Naive thymus-derived CD4-positive, alpha-beta T cell (primary cell): ENCODE measurements at regions not wholly inside any gene's neighbourhood (a gene's known extent, or its start where the extent isn't known, plus 50 kb on each side); places are given as distances from the start of the nearest gene placed in this dataset.
"Not testable (repeated sequence)": the region's sequence is repeated elsewhere in the genome, so short reads cannot be mapped to it uniquely, and the experiment has no call there.

Experiments used
- ATAC-seq: fragments of 150-1000 bp; cut with Tn5 transposase; 2 replicates; pipeline ENCODE4 v1.10.0; 2021; ENCODE audit warnings: mild to moderate bottlenecking, moderate library complexity
- CTCF ChIA-PET: fragments of 350-600 bp; sonication (Branson Sonifier 250); formaldehyde crosslinking; loops from one replicate; lab custom pipeline; 2021; ENCODE audit warnings: antibody characterized with exemption; lab: Charles Lee
- POLR2A ChIA-PET: fragments of 350-600 bp; sonication (Branson Sonifier 250); formaldehyde crosslinking; loops from one replicate; lab custom pipeline; 2021; ENCODE audit warnings: antibody characterized with exemption, inconsistent platforms; lab: Charles Lee
- DNase-seq, 9 donors: peaks; one replicate each; pipeline versions ENCODE4 v3.0.0 to v3.0.0-alpha.2; 2020 to 2022; ENCODE audit warnings: mixed read lengths in 1 of 9
- H3K27ac ChIP-seq: one replicate; pipeline ENCODE4 v1.7.0; 2013; ENCODE audit warnings: mild to moderate bottlenecking, low read depth, low read length, moderate library complexity
- H3K27me3 ChIP-seq, 2 donors: one replicate each; pipeline ENCODE4 v1.7.0; 2013; ENCODE audit warnings: low read length in 2 of 2, mild to moderate bottlenecking in 2 of 2, moderate library complexity in 2 of 2; ENCODE audit not compliant: control insufficient read depth in 2 of 2, insufficient read depth in 2 of 2
- H3K36me3 ChIP-seq, 3 experiments: 1 replicate in 2 of 3; 2 replicates in 1 of 3; pipeline ENCODE4 v1.7.0; 2013; ENCODE audit warnings: low read length in 3 of 3, mild to moderate bottlenecking in 3 of 3, moderate library complexity in 1 of 3; ENCODE audit not compliant: insufficient read depth in 3 of 3, control insufficient read depth in 2 of 3
- H3K4me1 ChIP-seq, 2 donors: one replicate each; pipeline ENCODE4 v1.7.0; 2013; ENCODE audit warnings: low read length in 2 of 2, mild to moderate bottlenecking in 2 of 2, moderate library complexity in 1 of 2; ENCODE audit not compliant: control insufficient read depth in 2 of 2, insufficient read depth in 2 of 2
- H3K4me3 ChIP-seq: 2 replicates; pipeline ENCODE4 v1.7.0; 2013; ENCODE audit warnings: mild to moderate bottlenecking, low read length
- H3K9me3 ChIP-seq, 3 experiments: 1 replicate in 2 of 3; 2 replicates in 1 of 3; pipeline ENCODE4 v1.7.0; 2013; ENCODE audit warnings: low read length in 3 of 3; ENCODE audit not compliant: control insufficient read depth in 2 of 3
- H3K27ac Mint-ChIP-seq, 9 donors: one replicate each; pipeline ENCODE4 v1.8.0; 2020 to 2022; ENCODE audit warnings: mixed read lengths in 9 of 9, mild to moderate bottlenecking in 8 of 9, moderate library complexity in 5 of 9, inconsistent platforms in 2 of 9
- H3K27me3 Mint-ChIP-seq, 5 donors: one replicate each; pipeline ENCODE4 v1.8.0; 2021 to 2022; ENCODE audit warnings: mixed read lengths in 5 of 5, mild to moderate bottlenecking in 1 of 5
- H3K36me3 Mint-ChIP-seq, 5 donors: one replicate each; pipeline ENCODE4 v1.8.0; 2020 to 2022; ENCODE audit warnings: mixed read lengths in 5 of 5, mild to moderate bottlenecking in 3 of 5, inconsistent platforms in 1 of 5
- H3K4me1 Mint-ChIP-seq, 7 donors: one replicate each; pipeline ENCODE4 v1.8.0; 2020 to 2022; ENCODE audit warnings: mixed read lengths in 7 of 7, mild to moderate bottlenecking in 3 of 7, inconsistent platforms in 1 of 7
- H3K4me3 Mint-ChIP-seq, 10 donors: one replicate each; pipeline ENCODE4 v1.8.0; 2020 to 2022; ENCODE audit warnings: mild to moderate bottlenecking in 10 of 10, mixed read lengths in 10 of 10, moderate library complexity in 6 of 10, inconsistent platforms in 2 of 10
- H3K9me3 Mint-ChIP-seq, 11 donors: one replicate each; pipeline ENCODE4 v1.8.0; 2020 to 2022; ENCODE audit warnings: mixed read lengths in 11 of 11, mild to moderate bottlenecking in 4 of 11, inconsistent platforms in 1 of 11, moderate library complexity in 1 of 11
- intact Hi-C, 2 donors: fragments of 100-400 bp; cut with micrococcal nuclease; formaldehyde crosslinking; loops; one replicate each; pipeline ENCODE4 v1.15.1; 2023

DNA sequence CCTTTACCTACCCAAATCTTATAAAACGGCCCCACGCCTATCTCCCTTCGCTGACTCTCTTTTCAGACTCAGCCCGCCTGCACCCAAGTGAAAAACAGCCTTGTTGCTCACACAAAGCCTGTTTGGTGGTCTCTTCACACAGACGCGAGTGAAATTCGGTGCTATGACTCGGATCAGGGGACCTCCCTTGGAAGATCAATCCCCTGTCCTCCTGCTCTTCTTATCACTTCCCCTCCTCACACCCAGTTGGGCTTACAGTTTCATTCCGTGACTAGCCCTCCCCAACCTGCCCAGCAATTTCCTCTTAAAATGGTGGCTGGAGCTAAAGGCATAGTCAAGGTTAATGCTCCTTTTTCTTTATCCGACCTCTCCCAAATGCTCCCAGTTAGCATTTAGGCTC lies 68.5 kb upstream of the ABCB5 start:
- ATAC-seq, DNase-seq, H3K27ac ChIP-seq, POLR2A ChIA-PET, H3K36me3 ChIP-seq, H3K27me3 Mint-ChIP-seq, CTCF ChIA-PET, H3K4me3 ChIP-seq, H3K9me3 Mint-ChIP-seq, H3K4me3 Mint-ChIP-seq, H3K36me3 Mint-ChIP-seq, H3K9me3 ChIP-seq, H3K4me1 ChIP-seq, H3K27ac Mint-ChIP-seq, H3K4me1 Mint-ChIP-seq, intact Hi-C loops, H3K27me3 ChIP-seq: not testable (repeated sequence)

DNA sequence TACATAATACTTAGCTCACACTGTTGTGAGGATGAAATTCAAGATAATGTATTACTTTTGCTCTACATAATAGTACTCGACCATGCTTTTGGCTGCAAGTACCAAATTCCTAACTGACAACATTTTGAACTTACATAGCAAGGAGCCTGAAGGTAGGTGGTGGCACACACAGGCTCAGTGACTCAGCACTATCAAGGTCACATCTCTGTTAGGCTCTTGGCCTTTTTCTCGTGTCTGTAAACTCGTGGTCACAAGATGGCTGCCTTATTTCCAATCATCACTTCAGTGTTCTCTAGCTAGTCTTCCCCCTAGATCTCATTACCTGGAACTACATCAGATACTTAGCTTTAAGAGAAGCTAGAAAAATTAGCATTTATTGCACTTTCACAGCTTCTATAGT lies 61.4 kb upstream of the ABCB5 start:
- ATAC-seq (no peak), DNase-seq (no peak)
- H3K36me3 Mint-ChIP-seq = no peaks in the 10 kb centered on the region
- ChIA-PET POLR2A (no interaction called here), CTCF (no interaction called here)
- no peaks in the 10 kb centered on the region for H3K27me3 ChIP-seq
- H3K27ac Mint-ChIP-seq = no peak overlapping the region
- no peaks in the 10 kb centered on the region for H3K27me3 Mint-ChIP-seq
- H3K4me3 Mint-ChIP-seq = no peak overlapping the region
- H3K4me1 ChIP-seq = no peaks in the 10 kb centered on the region
- no peaks in the 10 kb centered on the region for H3K36me3 ChIP-seq
- H3K27ac ChIP-seq = no peak overlapping the region
- peaks cover 0 to 2% (median 0%) of the 10 kb centered on the region in 7 donors for H3K4me1 Mint-ChIP-seq
- no peak overlapping the region for H3K4me3 ChIP-seq
- intact Hi-C loops = no loop called here
- H3K9me3 ChIP-seq = no peaks in the 10 kb centered on the region
- no peaks in the 10 kb centered on the region for H3K9me3 Mint-ChIP-seq

DNA sequence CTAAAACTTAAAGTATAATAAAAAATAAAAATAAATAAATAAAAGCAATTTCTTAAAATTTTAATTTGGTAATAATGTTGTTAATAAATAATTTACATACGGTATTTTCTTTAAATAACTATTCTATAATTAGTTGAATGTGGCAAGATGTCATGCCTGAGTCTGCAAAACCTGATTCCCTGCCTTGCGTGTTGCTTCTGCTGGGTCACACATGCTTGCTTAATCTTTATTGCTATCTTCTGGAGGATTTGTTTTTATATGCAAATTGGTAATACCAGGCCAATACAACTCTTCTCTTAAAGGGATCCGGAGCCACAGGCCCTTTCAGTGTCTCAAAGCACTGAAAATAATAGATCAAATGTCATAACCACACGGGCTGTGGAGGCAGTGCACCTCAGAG lies 59.4 kb upstream of the ABCB5 start:
- intact Hi-C loops = no loop called here
- H3K27ac Mint-ChIP-seq = no peak overlapping the region
- DNase-seq (no peak), ATAC-seq (no peak)
- no peaks in the 10 kb centered on the region for H3K9me3 ChIP-seq
- H3K4me3 ChIP-seq = no peak overlapping the region
- H3K4me3 Mint-ChIP-seq = no peak overlapping the region
- H3K36me3 ChIP-seq = no peaks in the 10 kb centered on the region
- no peak overlapping the region for H3K27ac ChIP-seq
- POLR2A ChIA-PET = no interaction called here
- no peaks in the 10 kb centered on the region for H3K36me3 Mint-ChIP-seq
- peaks cover 0 to 2% (median 0%) of the 10 kb centered on the region in 7 donors for H3K4me1 Mint-ChIP-seq
- H3K4me1 ChIP-seq = no peaks in the 10 kb centered on the region
- H3K27me3 ChIP-seq = no peaks in the 10 kb centered on the region
- no peaks in the 10 kb centered on the region for H3K9me3 Mint-ChIP-seq
- peaks cover 0 to 4% (median 0%) of the 10 kb centered on the region in 5 donors for H3K27me3 Mint-ChIP-seq
- CTCF ChIA-PET = no interaction called here

DNA sequence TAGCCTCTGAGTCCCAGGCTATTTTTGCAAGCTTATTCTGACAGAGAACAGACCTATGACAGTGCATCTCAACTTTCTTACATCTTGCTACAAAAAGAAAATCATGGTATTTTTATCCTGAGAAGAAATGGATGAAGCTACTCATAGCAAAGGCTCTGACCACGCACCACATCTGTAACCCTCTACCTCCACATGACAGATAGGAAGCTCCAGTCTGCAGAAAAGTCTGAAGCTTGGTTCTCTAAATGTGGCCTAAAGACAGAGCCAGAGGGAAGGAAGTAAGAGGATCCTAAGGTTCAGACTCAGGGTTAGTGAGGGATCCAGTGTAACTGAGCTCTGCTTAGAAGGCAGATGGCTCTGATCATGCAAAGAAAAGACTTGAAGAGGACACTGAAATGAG lies 58.4 kb upstream of the ABCB5 start:
- Histone ChIP-seq H3K4me1 (no peaks in the 10 kb centered on the region), H3K4me3 (no peak overlapping the region), H3K36me3 (no peaks in the 10 kb centered on the region), H3K9me3 (no peaks in the 10 kb centered on the region), H3K27ac (no peak overlapping the region), H3K27me3 (no peaks in the 10 kb centered on the region)
- peaks cover 0 to 6% (median 0%) of the 10 kb centered on the region in 5 donors for H3K27me3 Mint-ChIP-seq
- H3K9me3 Mint-ChIP-seq = no peaks in the 10 kb centered on the region
- peaks cover 0 to 2% (median 0%) of the 10 kb centered on the region in 7 donors for H3K4me1 Mint-ChIP-seq
- no peak overlapping the region for H3K4me3 Mint-ChIP-seq
- ChIA-PET CTCF (no interaction called here), POLR2A (no interaction called here)
- DNase-seq (no peak), ATAC-seq (no peak)
- intact Hi-C loops = no loop called here
- no peaks in the 10 kb centered on the region for H3K36me3 Mint-ChIP-seq
- H3K27ac Mint-ChIP-seq = no peak overlapping the region

DNA sequence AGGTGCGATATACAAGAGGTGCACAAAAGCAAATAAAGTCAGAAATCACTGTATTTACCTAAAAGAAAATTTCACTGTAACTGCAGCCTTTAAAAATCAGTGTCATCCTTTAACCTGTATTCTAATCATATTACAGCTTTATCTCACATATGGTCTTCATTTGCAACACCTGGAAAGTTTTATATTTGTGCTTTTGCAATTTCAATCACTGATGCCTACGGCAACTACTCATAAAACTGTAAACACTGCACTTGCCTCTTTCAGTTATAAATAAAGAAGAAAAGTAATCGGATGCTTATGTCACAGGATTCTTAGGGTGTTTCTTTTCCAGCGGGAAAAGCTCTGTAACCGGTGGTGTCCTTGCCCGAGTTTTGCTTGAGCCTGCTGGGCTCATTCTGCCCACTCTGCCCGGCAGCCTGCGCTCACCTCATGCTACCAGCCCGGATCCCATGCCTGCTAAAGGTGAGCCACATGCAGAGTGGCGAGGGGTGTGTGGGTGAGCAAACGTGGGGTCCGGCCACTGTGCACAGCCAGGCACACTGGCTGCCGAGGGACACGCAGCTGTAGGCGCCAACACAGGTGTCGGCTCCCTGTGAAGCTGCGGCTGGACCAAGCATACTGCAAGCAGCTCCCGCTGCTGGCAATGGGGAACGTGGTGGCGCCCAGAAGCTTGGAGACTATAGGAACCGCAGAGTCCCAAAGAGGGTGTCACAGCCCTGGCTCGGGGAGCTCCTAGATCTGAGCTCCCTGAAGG lies 56.3 kb upstream of the ABCB5 start:
- Mint-ChIP-seq H3K4me1 (peaks cover 0 to 2% (median 0%) of the 10 kb centered on the region in 7 donors), H3K27me3 (peaks cover 0 to 6% (median 3%) of the 10 kb centered on the region in 5 donors), H3K27ac (no peak overlapping the region), H3K4me3 (no peak overlapping the region), H3K9me3 (no peaks in the 10 kb centered on the region), H3K36me3 (no peaks in the 10 kb centered on the region)
- Histone ChIP-seq H3K4me1 (no peaks in the 10 kb centered on the region), H3K36me3 (no peaks in the 10 kb centered on the region), H3K4me3 (no peak overlapping the region), H3K27ac (no peak overlapping the region), H3K9me3 (no peaks in the 10 kb centered on the region), H3K27me3 (no peaks in the 10 kb centered on the region)
- DNase-seq = no peak
- ChIA-PET CTCF (no interaction called here), POLR2A (no interaction called here)
- no peak for ATAC-seq
- intact Hi-C loops = no loop called here

DNA sequence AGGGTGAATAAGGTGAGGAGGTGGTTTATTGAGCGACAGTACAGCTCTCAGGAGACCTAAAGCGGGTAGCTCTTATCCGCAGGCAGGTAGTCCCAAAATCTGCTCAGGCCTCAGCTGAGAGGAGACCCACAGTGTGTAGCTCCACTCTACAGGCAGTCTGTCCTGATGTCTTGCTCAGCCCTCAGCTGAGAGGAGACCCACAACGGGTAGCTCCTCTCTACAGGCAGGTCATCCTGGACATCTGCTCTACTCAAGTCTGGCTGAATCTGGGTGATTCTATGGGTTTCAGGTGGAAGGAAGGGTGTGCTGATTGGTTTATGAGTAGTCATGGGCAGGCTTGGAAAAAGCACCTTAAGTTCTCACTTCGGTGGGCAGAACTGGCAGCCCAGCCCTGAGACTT lies 55.6 kb upstream of the ABCB5 start:
- Mint-ChIP-seq H3K9me3 (no peaks in the 10 kb centered on the region), H3K4me1 (peaks cover 0 to 2% (median 0%) of the 10 kb centered on the region in 7 donors), H3K4me3 (no peak overlapping the region), H3K27ac (no peak overlapping the region), H3K36me3 (no peaks in the 10 kb centered on the region), H3K27me3 (peaks cover 0 to 6% (median 3%) of the 10 kb centered on the region in 5 donors)
- Histone ChIP-seq H3K4me3 (no peak overlapping the region), H3K36me3 (no peaks in the 10 kb centered on the region), H3K27me3 (no peaks in the 10 kb centered on the region), H3K9me3 (no peaks in the 10 kb centered on the region), H3K4me1 (no peaks in the 10 kb centered on the region), H3K27ac (no peak overlapping the region)
- CTCF ChIA-PET = no interaction called here
- ATAC-seq = no peak
- POLR2A ChIA-PET = no interaction called here
- intact Hi-C loops = no loop called here
- DNase-seq = no peak
